GM12864 (cell line): ENCODE measurements at regions not wholly inside any gene's neighbourhood (a gene's known extent, or its start where the extent isn't known, plus 50 kb on each side); places are given as distances from the start of the nearest gene placed in this dataset.

Experiments used
- DNase-seq: peaks from one replicate; pipeline ENCODE4 v3.0.0-alpha.2; 2011; ENCODE audit warnings: low read depth
- H3K4me3 ChIP-seq: 2 replicates; pipeline ENCODE4 v1.5.1; 2011; ENCODE audit warnings: mild to moderate bottlenecking, low read depth, low read length, control low read depth
- CTCF ChIP-seq: IDR thresholded peaks from 2 replicates; pipeline ENCODE4 v1.5.1; 2011; ENCODE audit warnings: low read depth, mild to moderate bottlenecking, moderate library complexity, low read length, control low read depth, inconsistent platforms; ENCODE audit errors: missing control alignments

GRCh38 chr7:81366546-81366945 lies 403.3 kb downstream of the HGF start:
- H3K4me3 ChIP-seq, result no peak overlapping the region
- TF ChIP-seq CTCF, result no peak
- DNase-seq, result no peak

GRCh38 chr7:81361769-81362312 lies 408.0 kb downstream of the HGF start:
- TF ChIP-seq CTCF, result no peak
- no peak for DNase-seq

GRCh38 chr7:81355911-81356310 lies 413.9 kb downstream of the HGF start:
- no peak for DNase-seq
- no peak overlapping the region for H3K4me3 ChIP-seq
- TF ChIP-seq CTCF, result no peak

More at GRCh38 chr7:81361769-81362312, 408.0 kb downstream of the HGF start:
- no peak overlapping the region for H3K4me3 ChIP-seq

- TF ChIP-seq CTCF, result no peak
- H3K4me3 ChIP-seq, result no peak overlapping the region
- DNase-seq, result no peak
These were observed 420.8 kb downstream of the HGF start for GRCh38 chr7:81349044-81349443.

GRCh38 chr7:81339946-81340345 lies 421.1 kb upstream of the SEMA3C start:
- no peak for TF ChIP-seq CTCF
- DNase-seq, result no peak
- no peak overlapping the region for H3K4me3 ChIP-seq

- no peak overlapping the region for H3K4me3 ChIP-seq
- TF ChIP-seq CTCF, result no peak
- DNase-seq, result no peak
These were observed 414.7 kb upstream of the SEMA3C start for GRCh38 chr7:81333536-81333935.

- DNase-seq, result no peak
- H3K4me3 ChIP-seq, result no peak overlapping the region
These were observed 414.2 kb upstream of the SEMA3C start for GRCh38 chr7:81333004-81333403.

More at GRCh38 chr7:81333004-81333403, 414.2 kb upstream of the SEMA3C start:
- TF ChIP-seq CTCF, result no peak
